Peyer's patch (tissue), 4 donors: ENCODE measurements at regions not wholly inside any gene's neighbourhood (a gene's known extent, or its start where the extent isn't known, plus 50 kb on each side); places are given as distances from the start of the nearest gene placed in this dataset.

ENCODE experiments used
- POLR2A ChIP-seq, 2 donors: fragments of 450-650 bp; IDR thresholded peaks; one replicate each; pipeline ENCODE4 v1.5.1; 2017; ENCODE audit warnings: antibody characterized with exemption in 2 of 2, mild to moderate bottlenecking in 2 of 2, moderate library complexity in 2 of 2
- TF ChIP-seq, protein P1 (sequence below), 6 experiments: fragments of 450-650 bp in 4 of 6; fragments of 200-600 bp in 2 of 6; sonication (generic) in 1 of 6; IDR thresholded peaks; one replicate each; pipeline ENCODE4 v1.5.1; 2017 to 2019; ENCODE audit warnings: antibody characterized with exemption in 6 of 6, mild to moderate bottlenecking in 3 of 6, moderate library complexity in 1 of 6

DNA sequence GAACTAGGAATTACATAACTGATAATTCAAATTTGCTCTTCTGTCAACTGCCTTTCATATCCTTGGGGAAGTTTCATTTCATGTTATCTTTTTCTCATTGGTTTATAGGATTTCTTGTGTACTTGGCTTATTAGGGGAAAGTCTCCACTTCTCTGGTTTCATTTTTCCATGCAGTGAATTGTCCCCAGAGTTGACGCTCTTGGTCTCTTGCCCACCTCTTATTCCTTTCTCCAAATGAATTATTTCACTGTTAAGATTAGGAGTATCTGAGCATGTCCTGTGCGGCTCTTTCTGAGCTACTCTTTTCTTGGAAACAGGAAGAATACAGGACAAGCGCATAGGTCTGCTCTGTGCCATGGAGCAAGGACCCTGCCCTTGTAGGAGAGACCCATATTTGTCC is 104.8 kb downstream of the POSTN start:
- TF ChIP-seq, protein P1, sequence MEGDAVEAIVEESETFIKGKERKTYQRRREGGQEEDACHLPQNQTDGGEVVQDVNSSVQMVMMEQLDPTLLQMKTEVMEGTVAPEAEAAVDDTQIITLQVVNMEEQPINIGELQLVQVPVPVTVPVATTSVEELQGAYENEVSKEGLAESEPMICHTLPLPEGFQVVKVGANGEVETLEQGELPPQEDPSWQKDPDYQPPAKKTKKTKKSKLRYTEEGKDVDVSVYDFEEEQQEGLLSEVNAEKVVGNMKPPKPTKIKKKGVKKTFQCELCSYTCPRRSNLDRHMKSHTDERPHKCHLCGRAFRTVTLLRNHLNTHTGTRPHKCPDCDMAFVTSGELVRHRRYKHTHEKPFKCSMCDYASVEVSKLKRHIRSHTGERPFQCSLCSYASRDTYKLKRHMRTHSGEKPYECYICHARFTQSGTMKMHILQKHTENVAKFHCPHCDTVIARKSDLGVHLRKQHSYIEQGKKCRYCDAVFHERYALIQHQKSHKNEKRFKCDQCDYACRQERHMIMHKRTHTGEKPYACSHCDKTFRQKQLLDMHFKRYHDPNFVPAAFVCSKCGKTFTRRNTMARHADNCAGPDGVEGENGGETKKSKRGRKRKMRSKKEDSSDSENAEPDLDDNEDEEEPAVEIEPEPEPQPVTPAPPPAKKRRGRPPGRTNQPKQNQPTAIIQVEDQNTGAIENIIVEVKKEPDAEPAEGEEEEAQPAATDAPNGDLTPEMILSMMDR (IDR thresholded peaks at IDR 0.05) = no peak
- no peak for TF ChIP-seq POLR2A (IDR thresholded peaks at IDR 0.05)
